B cell (primary cell): ENCODE measurements at regions not wholly inside any gene's neighbourhood (a gene's known extent, or its start where the extent isn't known, plus 50 kb on each side); places are given as distances from the start of the nearest gene placed in this dataset.

Experiments
- ATAC-seq: fragments of 200-7000 bp; cut with Tn5 transposase; one replicate; pipeline ENCODE4 v1.10.0; 2021; ENCODE audit warnings: low read depth, mild to moderate bottlenecking, moderate number of reproducible peaks, moderate library complexity
- CTCF ChIA-PET: fragments of 350-600 bp; sonication (Branson Sonifier 250); formaldehyde crosslinking; loops from one replicate; lab custom pipeline; 2021; ENCODE audit warnings: antibody characterized with exemption, inconsistent platforms; lab: Charles Lee
- POLR2A ChIA-PET: fragments of 350-600 bp; sonication (Branson Sonifier 250); formaldehyde crosslinking; loops from one replicate; lab custom pipeline; 2021; ENCODE audit warnings: antibody characterized with exemption; lab: Charles Lee
- DNase-seq: peaks from one replicate; pipeline ENCODE4 v3.0.0; 2013
- H2AFZ ChIP-seq: 2 replicates; pipeline ENCODE4 v1.6.1; 2012; ENCODE audit warnings: mild to moderate bottlenecking, low read depth, low read length; ENCODE audit not compliant: insufficient read depth, poor library complexity, severe bottlenecking
- H3K27ac ChIP-seq, 2 donors: 1 replicate in 1 of 2; 2 replicates in 1 of 2; pipeline ENCODE4 v1.5.1; 2012 to 2013; ENCODE audit warnings: low read length in 2 of 2, mild to moderate bottlenecking in 2 of 2, moderate library complexity in 1 of 2
- H3K27me3 ChIP-seq, 4 experiments: fragments of 200-600 bp in 1 of 4; sonication (generic) in 1 of 4; replicated peaks in 1 of 4; 1 replicate in 2 of 4; 2 replicates in 2 of 4; pipeline versions ENCODE4 v1.6.1 to v1.7.0; 2013 to 2016; ENCODE audit warnings: low read length in 3 of 4, mild to moderate bottlenecking in 2 of 4, mixed read lengths in 1 of 4, moderate library complexity in 1 of 4; ENCODE audit not compliant: insufficient read depth in 4 of 4, control insufficient read depth in 3 of 4; ENCODE audit errors: control extremely low read depth in 1 of 4
- H3K36me3 ChIP-seq, 2 experiments: replicated peaks in 1 of 2; 1 replicate in 1 of 2; 2 replicates in 1 of 2; pipeline versions ENCODE4 v1.6.1 to v1.7.1; 2013; ENCODE audit warnings: low read length in 1 of 2; ENCODE audit not compliant: insufficient read depth in 2 of 2, control insufficient read depth in 1 of 2; ENCODE audit errors: control extremely low read depth in 1 of 2, extremely low read depth in 1 of 2
- H3K4me1 ChIP-seq, 2 donors: fragments of 200-600 bp in 1 of 2; sonication (generic) in 1 of 2; 1 replicate in 1 of 2; 2 replicates in 1 of 2; pipeline versions ENCODE4 v1.5.1 to v1.6.1; 2013 to 2017; ENCODE audit warnings: low read length in 2 of 2; ENCODE audit not compliant: control insufficient read depth in 2 of 2, insufficient read depth in 2 of 2
- H3K4me2 ChIP-seq: replicated peaks from 2 replicates; pipeline ENCODE3; 2012; ENCODE audit warnings: mild to moderate bottlenecking, low read depth, low read length; ENCODE audit not compliant: poor library complexity, severe bottlenecking
- H3K4me3 ChIP-seq, 5 experiments: fragments of 200-600 bp in 1 of 5; sonication (generic) in 1 of 5; 1 replicate in 3 of 5; 2 replicates in 2 of 5; pipeline versions ENCODE4 v1.5.1 to v1.7.0; 2011 to 2016; ENCODE audit warnings: low read length in 4 of 5, mild to moderate bottlenecking in 4 of 5, low read depth in 2 of 5, control low read depth in 1 of 5, moderate library complexity in 1 of 5; ENCODE audit not compliant: insufficient read depth in 1 of 5; ENCODE audit errors: control extremely low read depth in 1 of 5, extremely low read depth in 1 of 5
- H3K79me2 ChIP-seq: fragments of 200-600 bp; sonication (generic); one replicate; pipeline ENCODE4 v1.6.0; 2016; ENCODE audit warnings: low read length; ENCODE audit not compliant: control insufficient read depth, insufficient read depth
- H3K9ac ChIP-seq: fragments of 200-600 bp; sonication (generic); 2 replicates; pipeline ENCODE4 v1.6.1; 2017; ENCODE audit warnings: mild to moderate bottlenecking, low read length, moderate library complexity
- H3K9me3 ChIP-seq, 3 donors: one replicate each; pipeline versions ENCODE4 v1.6.1 to v1.7.1; 2013; ENCODE audit warnings: low read length in 2 of 3; ENCODE audit not compliant: control insufficient read depth in 2 of 3, insufficient read depth in 1 of 3; ENCODE audit errors: control extremely low read depth in 1 of 3
- H4K20me1 ChIP-seq: 2 replicates; pipeline ENCODE4 v1.6.0; 2012; ENCODE audit warnings: mild to moderate bottlenecking, low read length; ENCODE audit not compliant: insufficient read depth, control insufficient read depth, poor library complexity, severe bottlenecking
- H3K27ac Mint-ChIP-seq: one replicate; pipeline ENCODE4 v1.8.0; 2021; ENCODE audit warnings: mixed read lengths
- H3K27me3 Mint-ChIP-seq: one replicate; pipeline ENCODE4 v1.8.0; 2021; ENCODE audit warnings: mixed read lengths
- H3K4me1 Mint-ChIP-seq: one replicate; pipeline ENCODE4 v1.8.0; 2021; ENCODE audit warnings: mixed read lengths
- H3K4me3 Mint-ChIP-seq: one replicate; pipeline ENCODE4 v1.8.0; 2021; ENCODE audit warnings: mixed read lengths
- H3K9me3 Mint-ChIP-seq: one replicate; pipeline ENCODE4 v1.8.0; 2022; ENCODE audit warnings: mixed read lengths; ENCODE audit not compliant: insufficient read depth
- EZH2 ChIP-seq: IDR thresholded peaks from 2 replicates; pipeline ENCODE4 v1.6.1; 2012; ENCODE audit warnings: borderline replicate concordance, low read depth, mild to moderate bottlenecking, moderate library complexity, low read length; ENCODE audit not compliant: insufficient read depth, poor library complexity, severe bottlenecking
- WGBS: methylation state at CpG from one replicate; pipeline ENCODE4 v1.1.5; 2013; ENCODE audit warnings: missing lambda C conversion rate; ENCODE audit not compliant: insufficient coverage; 5-methylcytosine and 5-hydroxymethylcytosine counted together
- intact Hi-C: fragments of 100-400 bp; cut with micrococcal nuclease; formaldehyde crosslinking; loops from one replicate; pipeline ENCODE4 v1.10.0; 2022
- TF ChIP-seq, protein P1 (sequence below): fragments of 200-600 bp; IDR thresholded peaks from one replicate; pipeline ENCODE4 v1.8.0; 2022; ENCODE audit warnings: antibody characterized with exemption, mild to moderate bottlenecking

- no peaks in the 10 kb centered on the region for H3K36me3 ChIP-seq
Measured at GRCh38 chr2:41084321-41084720, 632.4 kb upstream of the SLC8A1 start.

GRCh38 chr2:41087946-41088345, 636.1 kb upstream of the SLC8A1 start:
- ChIA-PET CTCF (no interaction called here), POLR2A (no interaction called here)
- DNase-seq (no peak), ATAC-seq (no peak)
- H3K4me3 Mint-ChIP-seq = no peak overlapping the region
- peaks cover 0 to 2% (median 0%) of the 10 kb centered on the region in 3 donors for H3K9me3 ChIP-seq
- intact Hi-C loops = no loop called here
- H3K27me3 ChIP-seq = no peaks in the 10 kb centered on the region
- no peaks in the 10 kb centered on the region for H3K36me3 ChIP-seq
- H3K4me3 ChIP-seq = no peak overlapping the region
- H3K4me1 Mint-ChIP-seq = no peaks in the 10 kb centered on the region
- no peaks in the 10 kb centered on the region for H3K4me1 ChIP-seq
- H3K27ac Mint-ChIP-seq = no peak overlapping the region
- no peak overlapping the region for H2AFZ ChIP-seq
- H3K79me2 ChIP-seq = no peaks in the 10 kb centered on the region
- no peak overlapping the region for H3K27ac ChIP-seq
- H3K9me3 Mint-ChIP-seq = peaks cover 5% of the 10 kb centered on the region
- H3K27me3 Mint-ChIP-seq = no peaks in the 10 kb centered on the region
- no peak overlapping the region for H3K9ac ChIP-seq
- no peak overlapping the region for H3K4me2 ChIP-seq
- TF ChIP-seq, protein P1, sequence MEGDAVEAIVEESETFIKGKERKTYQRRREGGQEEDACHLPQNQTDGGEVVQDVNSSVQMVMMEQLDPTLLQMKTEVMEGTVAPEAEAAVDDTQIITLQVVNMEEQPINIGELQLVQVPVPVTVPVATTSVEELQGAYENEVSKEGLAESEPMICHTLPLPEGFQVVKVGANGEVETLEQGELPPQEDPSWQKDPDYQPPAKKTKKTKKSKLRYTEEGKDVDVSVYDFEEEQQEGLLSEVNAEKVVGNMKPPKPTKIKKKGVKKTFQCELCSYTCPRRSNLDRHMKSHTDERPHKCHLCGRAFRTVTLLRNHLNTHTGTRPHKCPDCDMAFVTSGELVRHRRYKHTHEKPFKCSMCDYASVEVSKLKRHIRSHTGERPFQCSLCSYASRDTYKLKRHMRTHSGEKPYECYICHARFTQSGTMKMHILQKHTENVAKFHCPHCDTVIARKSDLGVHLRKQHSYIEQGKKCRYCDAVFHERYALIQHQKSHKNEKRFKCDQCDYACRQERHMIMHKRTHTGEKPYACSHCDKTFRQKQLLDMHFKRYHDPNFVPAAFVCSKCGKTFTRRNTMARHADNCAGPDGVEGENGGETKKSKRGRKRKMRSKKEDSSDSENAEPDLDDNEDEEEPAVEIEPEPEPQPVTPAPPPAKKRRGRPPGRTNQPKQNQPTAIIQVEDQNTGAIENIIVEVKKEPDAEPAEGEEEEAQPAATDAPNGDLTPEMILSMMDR = no peak
- no peak for TF ChIP-seq EZH2
- no peaks in the 10 kb centered on the region for H4K20me1 ChIP-seq

More at GRCh38 chr2:41084321-41084720, 632.4 kb upstream of the SLC8A1 start:
- DNase-seq = no peak
- Histone ChIP-seq H3K27ac (no peak overlapping the region), H3K27me3 (no peaks in the 10 kb centered on the region), H4K20me1 (no peaks in the 10 kb centered on the region), H3K4me1 (no peaks in the 10 kb centered on the region), H3K79me2 (no peaks in the 10 kb centered on the region), H3K4me3 (no peak overlapping the region), H3K9ac (no peak overlapping the region), H3K9me3 (no peaks in the 10 kb centered on the region), H3K4me2 (no peak overlapping the region), H2AFZ (no peak overlapping the region)
- no peak for ATAC-seq
- Mint-ChIP-seq H3K27ac (no peak overlapping the region), H3K27me3 (no peaks in the 10 kb centered on the region), H3K4me1 (no peaks in the 10 kb centered on the region), H3K9me3 (peaks cover 5% of the 10 kb centered on the region), H3K4me3 (no peak overlapping the region)
- ChIA-PET CTCF (no interaction called here), POLR2A (no interaction called here)
- TF ChIP-seq, protein P1 = no peak
- TF ChIP-seq EZH2 = no peak
- no CpG with 5 or more reads among the region's 3 CpGs for WGBS
- intact Hi-C loops = no loop called here
